RWPE1 (cell line): ENCODE measurements at regions not wholly inside any gene's neighbourhood (a gene's known extent, or its start where the extent isn't known, plus 50 kb on each side); places are given as distances from the start of the nearest gene placed in this dataset.

ENCODE experiments used
- CTCF ChIA-PET: fragments of 350-600 bp; sonication (Branson Sonifier 250); formaldehyde crosslinking; extraction: SDS; loops from one replicate; lab custom pipeline; 2021; lab: Yijun Ruan, JAX
- POLR2A ChIA-PET: fragments of 400-600 bp; formaldehyde crosslinking; extraction: SDS; loops from one replicate; lab custom pipeline; 2020; ENCODE audit warnings: antibody characterized with exemption; ENCODE audit not compliant: low non-redundant PET; lab: Yijun Ruan, JAX
- DNase-seq: peaks from one replicate; pipeline ENCODE4 v3.0.0; 2012; ENCODE audit warnings: low spot score
- H3K27ac ChIP-seq: fragments of 450-650 bp; 2 replicates; pipeline ENCODE4 v1.5.1; 2017
- CTCF ChIP-seq: fragments of 450-650 bp; conservative IDR thresholded peaks from 2 replicates; pipeline ENCODE4 v1.5.1; 2017; ENCODE audit warnings: low read depth, mild to moderate bottlenecking

- no peak for DNase-seq
- no peak for TF ChIP-seq CTCF
- no peak overlapping the region for H3K27ac ChIP-seq
- ChIA-PET POLR2A (no interaction called here), CTCF (no interaction called here)
Observed at GRCh38 chr3:146818866-146819265, 213.7 kb upstream of the PLSCR5 start.

- TF ChIP-seq CTCF = no peak
- no peak overlapping the region for H3K27ac ChIP-seq
- CTCF ChIA-PET = interaction anchor here (0.7 kb wide), 1 partner anchor 15 kb away, joined by 3 read pairs; no protein-coding TSS in a partner anchor
- POLR2A ChIA-PET = no interaction called here
- DNase-seq = no peak
Observed at GRCh38 chr3:146818301-146818700, 213.2 kb upstream of the PLSCR5 start.

GRCh38 chr3:146817704-146818103, 212.6 kb upstream of the PLSCR5 start:
- DNase-seq = no peak

GRCh38 chr3:146814601-146815315, 209.6 kb upstream of the PLSCR5 start:
- no peak for DNase-seq
- CTCF ChIA-PET = no interaction called here
- H3K27ac ChIP-seq = no peak overlapping the region
- no peak for TF ChIP-seq CTCF
- POLR2A ChIA-PET = no interaction called here

More at GRCh38 chr3:146817704-146818103, 212.6 kb upstream of the PLSCR5 start:
- POLR2A ChIA-PET = no interaction called here
- no peak overlapping the region for H3K27ac ChIP-seq
- TF ChIP-seq CTCF = no peak
- CTCF ChIA-PET = interaction anchor here (0.7 kb wide), 1 partner anchor 14 kb away, joined by 3 read pairs; no protein-coding TSS in a partner anchor

- H3K27ac ChIP-seq = no peak overlapping the region
- ChIA-PET CTCF (no interaction called here), POLR2A (no interaction called here)
- TF ChIP-seq CTCF = no peak
- no peak for DNase-seq
Observed at GRCh38 chr3:146813496-146813895, 208.3 kb upstream of the PLSCR5 start.

GRCh38 chr3:146803745-146804144, 198.6 kb upstream of the PLSCR5 start:
- ChIA-PET CTCF (interaction anchor here (0.6 to 0.7 kb wide), 3 partner anchors 14 to 1408 kb away, joined by 3 to 5 read pairs (median 4); no protein-coding TSS in a partner anchor), POLR2A (no interaction called here)
- no peak for TF ChIP-seq CTCF
- H3K27ac ChIP-seq = no peak overlapping the region
- no peak for DNase-seq
